B cell (primary cell): ENCODE measurements at regions not wholly inside any gene's neighbourhood (a gene's known extent, or its start where the extent isn't known, plus 50 kb on each side); places are given as distances from the start of the nearest gene placed in this dataset.

Experiments
- CTCF ChIP-seq: fragments of 200-600 bp; IDR thresholded peaks from one replicate; pipeline ENCODE4 v1.8.0; 2022; ENCODE audit warnings: antibody characterized with exemption, mild to moderate bottlenecking
- EZH2 ChIP-seq: IDR thresholded peaks from 2 replicates; pipeline ENCODE4 v1.6.1; 2012; ENCODE audit warnings: borderline replicate concordance, low read depth, mild to moderate bottlenecking, moderate library complexity, low read length; ENCODE audit not compliant: insufficient read depth, poor library complexity, severe bottlenecking

GRCh38 chr16:5487728-5488127 is 390.1 kb upstream of the EEF2KMT start:
- no peak for TF ChIP-seq CTCF
- TF ChIP-seq EZH2, result no peak
